PC-9 (cell line): ENCODE measurements at regions not wholly inside any gene's neighbourhood (a gene's known extent, or its start where the extent isn't known, plus 50 kb on each side); places are given as distances from the start of the nearest gene placed in this dataset.

ENCODE experiments used
- BruUV-seq: library from RNA; stranded (reverse); fragments of 400-500 nt; replicated peaks from 2 replicates; lab custom pipeline; 2021; lab: Mats Ljungman, UMichigan
- CTCF ChIA-PET: fragments of 300-600 bp; sonication (Branson Sonifier 250); formaldehyde crosslinking; loops from one replicate; lab custom pipeline; 2022; ENCODE audit warnings: antibody characterized with exemption; lab: Charles Lee
- POLR2A ChIA-PET: fragments of 300-600 bp; sonication (Branson Sonifier 250); formaldehyde crosslinking; loops from one replicate; lab custom pipeline; 2022; ENCODE audit warnings: antibody characterized with exemption; ENCODE audit not compliant: unreplicated experiment; lab: Charles Lee
- DNase-seq, 2 experiments: peaks; one replicate each; pipeline versions ENCODE4 v3.0.0 to v3.0.0-alpha.2; 2015 to 2022; ENCODE audit warnings: mixed read lengths in 1 of 2
- H2AFZ ChIP-seq: fragments of 200-600 bp; sonication (generic); 2 replicates; pipeline ENCODE4 v1.8.1; 2017; ENCODE audit warnings: antibody characterized with exemption
- H3F3A ChIP-seq: fragments of 200-600 bp; sonication (generic); 2 replicates; pipeline ENCODE4 v1.8.1; 2017; ENCODE audit warnings: antibody characterized with exemption, mild to moderate bottlenecking, low read depth; ENCODE audit not compliant: insufficient read depth
- H3K27ac ChIP-seq: fragments of 200-600 bp; sonication (generic); 2 replicates; pipeline ENCODE4 v1.6.1; 2016; ENCODE audit warnings: mixed run types
- H3K27me3 ChIP-seq: fragments of 200-600 bp; sonication (generic); 2 replicates; pipeline ENCODE4 v1.6.1; 2016; ENCODE audit warnings: low read depth, mixed run types; ENCODE audit not compliant: insufficient read depth
- H3K36me3 ChIP-seq: fragments of 200-600 bp; sonication (generic); 2 replicates; pipeline ENCODE4 v1.6.1; 2016; ENCODE audit warnings: low read depth, mixed run types
- H3K4me1 ChIP-seq: fragments of 200-600 bp; sonication (generic); replicated peaks from 2 replicates; pipeline ENCODE4 v1.6.1; 2016; ENCODE audit warnings: mixed run types; ENCODE audit not compliant: insufficient read depth
- H3K4me2 ChIP-seq: fragments of 200-600 bp; sonication (generic); 2 replicates; pipeline ENCODE4 v1.6.1; 2017; ENCODE audit warnings: mixed run types
- H3K4me3 ChIP-seq: fragments of 200-600 bp; sonication (generic); 2 replicates; pipeline ENCODE4 v1.6.1; 2016; ENCODE audit warnings: mixed run types
- H3K79me2 ChIP-seq: fragments of 200-600 bp; sonication (generic); 2 replicates; pipeline ENCODE4 v1.6.1; 2017; ENCODE audit warnings: low read depth, mixed run types
- H3K9me2 ChIP-seq: fragments of 200-600 bp; sonication (generic); 2 replicates; pipeline ENCODE4 v1.8.1; 2017; ENCODE audit warnings: mild to moderate bottlenecking; ENCODE audit not compliant: insufficient read depth
- H3K9me3 ChIP-seq: fragments of 200-600 bp; sonication (generic); 2 replicates; pipeline ENCODE4 v1.8.1; 2016; ENCODE audit warnings: low read depth; ENCODE audit not compliant: insufficient read depth
- H4K20me1 ChIP-seq: fragments of 200-600 bp; sonication (generic); 2 replicates; pipeline ENCODE4 v1.8.1; 2017; ENCODE audit not compliant: insufficient read depth
- CTCF ChIP-seq: fragments of 200-600 bp; sonication (generic); conservative IDR thresholded peaks from 2 replicates; pipeline ENCODE4 v1.6.1; 2017; ENCODE audit warnings: mixed run types, antibody characterized with exemption, mild to moderate bottlenecking, moderate library complexity
- EZH2 ChIP-seq: fragments of 200-600 bp; sonication (generic); IDR thresholded peaks from 2 replicates; pipeline ENCODE4 v1.8.0; 2017; ENCODE audit warnings: antibody characterized with exemption, low read depth
- intact Hi-C: fragments of 100-400 bp; cut with micrococcal nuclease; formaldehyde crosslinking; loops from one replicate; pipeline ENCODE4 v1.10.0; 2022; ENCODE audit not compliant: unreplicated experiment

GRCh38 chr6:153424719-153425400 is 293.8 kb upstream of the RGS17 start:
- ChIA-PET CTCF (no interaction called here), POLR2A (no interaction called here)
- Histone ChIP-seq H3K4me1 (no peaks in the 10 kb centered on the region), H3K9me3 (no peaks in the 10 kb centered on the region), H3K27ac (no peak overlapping the region), H3K79me2 (no peaks in the 10 kb centered on the region), H3K27me3 (no peaks in the 10 kb centered on the region), H4K20me1 (no peaks in the 10 kb centered on the region), H3K4me2 (no peak overlapping the region), H2AFZ (no peak overlapping the region), H3K4me3 (no peak overlapping the region), H3F3A (no peaks in the 10 kb centered on the region), H3K9me2 (no peaks in the 10 kb centered on the region; the same call in 1 of the 2 replicates), H3K36me3 (no peaks in the 10 kb centered on the region)
- no TSS peak for BruUV-seq
- TF ChIP-seq CTCF, result no peak
- no peak for TF ChIP-seq EZH2
- intact Hi-C loops, result no loop called here
- no peak for DNase-seq

GRCh38 chr6:153412519-153412918 is 281.4 kb upstream of the RGS17 start:
- ChIA-PET POLR2A (no interaction called here), CTCF (interaction anchor here (0.6 kb wide), 1 partner anchor 22 kb away, joined by 3 read pairs; no protein-coding TSS in a partner anchor)
- Histone ChIP-seq H3K4me3 (no peak overlapping the region), H3K27ac (no peak overlapping the region), H3K4me1 (no peaks in the 10 kb centered on the region), H3K9me2 (no peaks in the 10 kb centered on the region), H3F3A (no peaks in the 10 kb centered on the region), H2AFZ (no peak overlapping the region), H4K20me1 (no peaks in the 10 kb centered on the region), H3K79me2 (no peaks in the 10 kb centered on the region), H3K9me3 (no peaks in the 10 kb centered on the region), H3K27me3 (no peaks in the 10 kb centered on the region), H3K4me2 (no peak overlapping the region), H3K36me3 (no peaks in the 10 kb centered on the region)
- intact Hi-C loops, result no loop called here
- BruUV-seq, result no TSS peak
- no peak for DNase-seq
- TF ChIP-seq CTCF (no peak), EZH2 (no peak)

- TF ChIP-seq EZH2 (no peak), CTCF (no peak)
- Histone ChIP-seq H2AFZ (no peak overlapping the region), H4K20me1 (no peaks in the 10 kb centered on the region), H3K27me3 (no peaks in the 10 kb centered on the region), H3K4me2 (no peak overlapping the region), H3K9me2 (no peaks in the 10 kb centered on the region), H3K4me3 (no peak overlapping the region), H3K4me1 (no peaks in the 10 kb centered on the region), H3F3A (no peaks in the 10 kb centered on the region), H3K27ac (no peak overlapping the region), H3K79me2 (no peaks in the 10 kb centered on the region), H3K36me3 (no peaks in the 10 kb centered on the region), H3K9me3 (no peaks in the 10 kb centered on the region)
- CTCF ChIA-PET, result no interaction called here
- BruUV-seq, result no TSS peak
- DNase-seq, result no peak
- POLR2A ChIA-PET, result no interaction called here
- intact Hi-C loops, result no loop called here
These were observed 280.1 kb upstream of the RGS17 start for GRCh38 chr6:153411070-153411648.
